Astrocyte (in vitro differentiated cells and primary cell): ENCODE measurements at regions not wholly inside any gene's neighbourhood (a gene's known extent, or its start where the extent isn't known, plus 50 kb on each side); places are given as distances from the start of the nearest gene placed in this dataset.

ENCODE experiments used
- DNase-seq: peaks from one replicate; pipeline ENCODE4 v3.0.0-alpha.2; 2010; ENCODE audit warnings: low read depth
- FAIRE-seq: peaks from 2 replicates; lab custom pipeline; 2011; peaks lifted over from hg19 to GRCh38; lab: Jason Lieb, UNC
- H2AFZ ChIP-seq: 2 replicates; pipeline ENCODE4 v1.6.0; 2012; ENCODE audit warnings: low read depth, low read length, inconsistent platforms
- H3K27ac ChIP-seq: 2 replicates; pipeline ENCODE4 v1.5.1; 2011; ENCODE audit warnings: low read depth, low read length, inconsistent platforms
- H3K27me3 ChIP-seq: 2 replicates; pipeline ENCODE4 v1.6.0; 2011; ENCODE audit warnings: low read length, inconsistent platforms; ENCODE audit not compliant: insufficient read depth
- H3K36me3 ChIP-seq: 2 replicates; pipeline ENCODE4 v1.5.1; 2011; ENCODE audit warnings: low read length, inconsistent platforms; ENCODE audit not compliant: insufficient read depth
- H3K4me1 ChIP-seq: 2 replicates; pipeline ENCODE4 v1.5.1; 2011; ENCODE audit warnings: low read length, inconsistent platforms; ENCODE audit not compliant: insufficient read depth
- H3K4me2 ChIP-seq: 2 replicates; pipeline ENCODE4 v1.6.0; 2012; ENCODE audit warnings: low read length, inconsistent platforms
- H3K4me3 ChIP-seq: 2 replicates; pipeline ENCODE4 v1.5.1; 2011; ENCODE audit warnings: low read depth, mild to moderate bottlenecking, low read length, inconsistent platforms; ENCODE audit not compliant: insufficient read depth
- H3K79me2 ChIP-seq: 2 replicates; pipeline ENCODE4 v1.6.0; 2012; ENCODE audit warnings: mild to moderate bottlenecking, low read length, inconsistent platforms; ENCODE audit not compliant: insufficient read depth
- H3K9ac ChIP-seq: 2 replicates; pipeline ENCODE4 v1.6.0; 2012; ENCODE audit warnings: mild to moderate bottlenecking, low read length, inconsistent platforms
- H3K9me3 ChIP-seq: 2 replicates; pipeline ENCODE4 v1.5.1; 2012; ENCODE audit warnings: low read depth, mild to moderate bottlenecking, low read length, inconsistent platforms; ENCODE audit not compliant: insufficient read depth
- H4K20me1 ChIP-seq: 2 replicates; pipeline ENCODE4 v1.6.0; 2012; ENCODE audit warnings: low read length, inconsistent platforms; ENCODE audit not compliant: insufficient read depth
- H3K27ac Mint-ChIP-seq: one replicate; pipeline ENCODE4 v1.8.0; 2021; ENCODE audit warnings: mild to moderate bottlenecking, mixed read lengths; ENCODE audit not compliant: unreplicated experiment
- H3K27me3 Mint-ChIP-seq: one replicate; pipeline ENCODE4 v1.8.0; 2021; ENCODE audit warnings: low read depth, mixed read lengths; ENCODE audit not compliant: unreplicated experiment
- H3K36me3 Mint-ChIP-seq: one replicate; pipeline ENCODE4 v1.8.0; 2021; ENCODE audit warnings: low read depth, mixed read lengths; ENCODE audit not compliant: unreplicated experiment
- H3K4me1 Mint-ChIP-seq: one replicate; pipeline ENCODE4 v1.8.0; 2021; ENCODE audit warnings: low read depth, mixed read lengths; ENCODE audit not compliant: unreplicated experiment
- H3K4me3 Mint-ChIP-seq: one replicate; pipeline ENCODE4 v1.8.0; 2021; ENCODE audit warnings: mild to moderate bottlenecking, moderate library complexity, mixed read lengths; ENCODE audit not compliant: unreplicated experiment
- H3K9me3 Mint-ChIP-seq: one replicate; pipeline ENCODE4 v1.8.0; 2021; ENCODE audit warnings: mild to moderate bottlenecking, mixed read lengths; ENCODE audit not compliant: unreplicated experiment
- EZH2 ChIP-seq: IDR thresholded peaks from 2 replicates; pipeline ENCODE4 v1.6.1; 2012; ENCODE audit warnings: mild to moderate bottlenecking, low read length, inconsistent platforms; ENCODE audit not compliant: insufficient read depth
- TF ChIP-seq, protein P1 (sequence below): IDR thresholded peaks from 2 replicates; pipeline ENCODE4 v1.5.1; 2011; ENCODE audit warnings: low read depth, mild to moderate bottlenecking, inconsistent platforms, low read length, moderate library complexity; ENCODE audit not compliant: insufficient read depth

DNA sequence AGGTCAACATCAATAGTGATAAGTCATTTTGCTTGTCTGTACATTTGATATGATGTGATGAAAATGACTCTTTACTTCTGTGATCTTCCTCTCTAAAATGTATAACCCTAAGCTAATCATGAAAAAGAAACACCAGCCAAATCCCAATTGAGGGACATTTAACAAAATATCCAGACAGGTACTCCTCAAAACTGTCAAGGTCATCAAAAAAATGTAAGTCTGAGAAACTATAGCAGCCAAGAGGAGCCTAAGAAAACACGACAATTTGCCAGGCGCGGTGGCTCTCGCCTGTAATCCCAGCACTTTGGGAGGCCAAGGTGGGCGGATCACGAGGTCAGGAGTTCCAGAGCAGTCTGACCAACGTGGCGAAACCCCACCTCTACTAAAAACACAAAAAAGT lies 708.5 kb upstream of the ID4 start:
- Mint-ChIP-seq H3K4me3 (no peak overlapping the region), H3K27me3 (no peaks in the 10 kb centered on the region), H3K9me3 (peaks cover 2% of the 10 kb centered on the region), H3K27ac (no peak overlapping the region), H3K4me1 (no peaks in the 10 kb centered on the region), H3K36me3 (no peaks in the 10 kb centered on the region)
- Histone ChIP-seq H3K9ac (no peak overlapping the region), H3K27me3 (no peaks in the 10 kb centered on the region), H3K4me3 (no peak overlapping the region), H3K9me3 (no peaks in the 10 kb centered on the region), H3K4me2 (no peak overlapping the region), H3K79me2 (no peaks in the 10 kb centered on the region), H2AFZ (no peak overlapping the region), H3K4me1 (no peaks in the 10 kb centered on the region), H3K27ac (no peak overlapping the region), H3K36me3 (no peaks in the 10 kb centered on the region), H4K20me1 (no peaks in the 10 kb centered on the region)
- TF ChIP-seq, protein P1, sequence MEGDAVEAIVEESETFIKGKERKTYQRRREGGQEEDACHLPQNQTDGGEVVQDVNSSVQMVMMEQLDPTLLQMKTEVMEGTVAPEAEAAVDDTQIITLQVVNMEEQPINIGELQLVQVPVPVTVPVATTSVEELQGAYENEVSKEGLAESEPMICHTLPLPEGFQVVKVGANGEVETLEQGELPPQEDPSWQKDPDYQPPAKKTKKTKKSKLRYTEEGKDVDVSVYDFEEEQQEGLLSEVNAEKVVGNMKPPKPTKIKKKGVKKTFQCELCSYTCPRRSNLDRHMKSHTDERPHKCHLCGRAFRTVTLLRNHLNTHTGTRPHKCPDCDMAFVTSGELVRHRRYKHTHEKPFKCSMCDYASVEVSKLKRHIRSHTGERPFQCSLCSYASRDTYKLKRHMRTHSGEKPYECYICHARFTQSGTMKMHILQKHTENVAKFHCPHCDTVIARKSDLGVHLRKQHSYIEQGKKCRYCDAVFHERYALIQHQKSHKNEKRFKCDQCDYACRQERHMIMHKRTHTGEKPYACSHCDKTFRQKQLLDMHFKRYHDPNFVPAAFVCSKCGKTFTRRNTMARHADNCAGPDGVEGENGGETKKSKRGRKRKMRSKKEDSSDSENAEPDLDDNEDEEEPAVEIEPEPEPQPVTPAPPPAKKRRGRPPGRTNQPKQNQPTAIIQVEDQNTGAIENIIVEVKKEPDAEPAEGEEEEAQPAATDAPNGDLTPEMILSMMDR = no peak
- DNase-seq (no peak), FAIRE-seq (no peak)

GRCh38 chr6:19135706-19136105 lies 701.5 kb upstream of the ID4 start:
- no peak for FAIRE-seq
- Histone ChIP-seq H3K27ac (no peak overlapping the region), H3K4me2 (no peak overlapping the region), H3K79me2 (no peaks in the 10 kb centered on the region), H4K20me1 (no peaks in the 10 kb centered on the region), H3K9ac (no peak overlapping the region), H2AFZ (no peak overlapping the region), H3K27me3 (no peaks in the 10 kb centered on the region), H3K9me3 (no peaks in the 10 kb centered on the region), H3K4me1 (no peaks in the 10 kb centered on the region), H3K4me3 (no peak overlapping the region), H3K36me3 (no peaks in the 10 kb centered on the region)
- Mint-ChIP-seq H3K4me3 (no peak overlapping the region), H3K27ac (no peak overlapping the region), H3K36me3 (no peaks in the 10 kb centered on the region), H3K9me3 (no peaks in the 10 kb centered on the region), H3K27me3 (no peaks in the 10 kb centered on the region), H3K4me1 (peaks cover 3% of the 10 kb centered on the region)
- no peak for TF ChIP-seq EZH2
- TF ChIP-seq, protein P1 = no peak
- no peak for DNase-seq

GRCh38 chr6:19137505-19137904 lies 699.7 kb upstream of the ID4 start:
- no peaks in the 10 kb centered on the region for H3K9me3 Mint-ChIP-seq
- no peak overlapping the region for H3K27ac Mint-ChIP-seq
- FAIRE-seq (no peak), DNase-seq (peak; percentile 20)
- H3K4me1 Mint-ChIP-seq = peaks cover 3% of the 10 kb centered on the region
- H3K9me3 ChIP-seq = no peaks in the 10 kb centered on the region
- no peak overlapping the region for H3K4me3 ChIP-seq
- no peak overlapping the region for H3K9ac ChIP-seq
- no peak overlapping the region for H3K4me3 Mint-ChIP-seq
- no peaks in the 10 kb centered on the region for H3K36me3 ChIP-seq
- H3K27me3 Mint-ChIP-seq = no peaks in the 10 kb centered on the region
- no peak overlapping the region for H3K4me2 ChIP-seq
- no peaks in the 10 kb centered on the region for H4K20me1 ChIP-seq
- H3K4me1 ChIP-seq = no peaks in the 10 kb centered on the region
- no peaks in the 10 kb centered on the region for H3K79me2 ChIP-seq
- TF ChIP-seq, protein P1 = no peak
- TF ChIP-seq EZH2 = no peak
- no peak overlapping the region for H3K27ac ChIP-seq
- no peak overlapping the region for H2AFZ ChIP-seq
- no peaks in the 10 kb centered on the region for H3K27me3 ChIP-seq
- no peaks in the 10 kb centered on the region for H3K36me3 Mint-ChIP-seq
